ENCODE measurements at regions not wholly inside any gene's neighbourhood (a gene's known extent, or its start where the extent isn't known, plus 50 kb on each side); places are given as distances from the start of the nearest gene placed in this dataset.
"Not testable (repeated sequence)": the region's sequence is repeated elsewhere in the genome, so short reads cannot be mapped to it uniquely, and the experiment has no call there.

DNA sequence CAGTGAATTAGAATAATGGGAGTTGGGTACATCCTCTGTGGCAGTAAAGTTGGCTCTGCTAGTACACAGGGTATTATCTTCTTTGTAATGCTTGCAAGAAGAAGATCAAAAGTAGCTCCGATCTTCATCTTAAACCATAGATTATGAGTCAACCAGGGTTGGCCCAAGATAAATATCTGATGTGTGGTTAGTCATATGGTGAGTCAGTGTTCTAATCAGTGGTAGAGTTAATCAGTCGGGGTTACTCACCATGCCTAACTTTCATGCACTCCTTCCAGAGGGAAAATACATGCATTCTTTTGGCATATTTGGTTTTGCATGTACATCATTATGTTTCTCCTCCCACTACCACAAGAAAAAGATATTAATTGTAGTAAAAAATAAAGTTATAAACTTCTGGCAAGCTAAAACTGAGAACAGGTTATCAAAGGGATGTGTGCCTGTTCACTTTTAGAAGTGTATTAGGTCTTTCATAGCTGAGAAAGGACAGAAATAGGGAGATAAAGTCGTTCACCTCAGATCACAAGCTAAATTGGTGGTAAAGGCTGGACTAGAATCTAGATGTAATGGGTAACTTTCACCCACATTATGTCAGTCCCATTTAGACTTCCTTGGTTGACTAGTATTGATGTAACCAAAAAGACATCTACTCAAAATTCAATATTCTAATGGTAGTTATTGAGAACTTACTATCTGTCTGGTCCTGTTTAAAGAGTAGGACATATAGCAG is 684.4 kb downstream of the IRS1 start:
- no peak for DNase-seq

DNA sequence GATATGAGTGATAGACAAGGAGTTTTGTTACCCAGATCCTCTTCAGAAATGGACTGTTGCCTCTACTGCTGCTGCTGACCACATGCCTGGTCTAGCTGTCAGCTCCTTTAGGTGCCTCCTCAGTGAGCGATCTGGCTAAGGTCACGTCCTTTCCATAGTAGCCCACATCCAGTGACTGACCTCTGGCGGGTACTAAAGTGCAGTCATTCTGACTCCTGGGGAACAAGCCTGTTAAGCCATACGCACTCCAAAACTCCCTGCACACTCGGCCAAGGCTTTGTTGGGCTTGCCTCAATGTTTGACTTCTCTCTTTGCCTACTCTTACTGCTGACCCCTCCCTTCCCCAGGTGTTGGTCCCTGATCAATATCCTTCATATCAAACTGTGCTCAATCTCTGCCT is 685.2 kb downstream of the IRS1 start:
- no peak for DNase-seq

DNA sequence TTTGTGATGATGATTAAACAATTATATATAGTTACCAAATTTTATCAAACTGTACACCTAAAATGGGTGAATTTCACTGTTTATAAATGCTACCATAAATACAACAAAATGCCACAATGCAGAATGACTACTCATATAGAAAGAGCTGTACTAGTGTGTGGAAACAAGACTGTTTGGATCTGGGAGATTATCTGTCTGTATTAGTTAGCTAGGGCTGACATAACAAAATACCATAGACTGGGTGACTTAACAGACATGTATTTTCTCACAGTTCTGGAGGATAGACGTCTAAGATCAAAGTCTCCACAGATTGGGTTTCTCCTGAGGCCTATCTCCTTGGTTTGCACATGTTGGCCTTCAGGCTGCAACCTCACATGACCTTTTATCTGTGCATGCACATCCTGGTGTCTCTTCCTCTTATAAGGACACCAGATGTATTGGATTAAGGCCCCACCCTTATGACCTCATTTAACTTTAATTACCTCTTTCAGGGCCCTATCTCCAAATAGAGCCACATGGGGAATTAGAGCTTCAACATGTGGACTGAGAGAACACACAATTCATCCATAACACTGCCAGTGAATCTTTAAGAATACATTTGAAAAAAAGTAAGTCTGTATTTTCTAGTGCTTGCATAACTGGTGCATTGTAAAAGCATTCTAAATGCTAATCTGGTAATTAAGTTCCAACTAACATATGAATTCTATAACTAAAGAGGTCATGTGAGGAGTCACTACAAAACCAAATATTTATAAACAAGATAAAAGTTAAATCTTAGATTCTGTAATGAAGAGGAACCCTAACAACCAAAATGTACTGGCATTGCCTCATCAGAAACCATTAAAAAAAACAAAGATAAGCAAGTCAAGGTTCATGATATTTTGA is 699.6 kb downstream of the NYAP2 start:
- DNase-seq = no peak

GRCh38 chr2:226095058-226095457 is 695.5 kb downstream of the NYAP2 start:
- no peak for DNase-seq

DNA sequence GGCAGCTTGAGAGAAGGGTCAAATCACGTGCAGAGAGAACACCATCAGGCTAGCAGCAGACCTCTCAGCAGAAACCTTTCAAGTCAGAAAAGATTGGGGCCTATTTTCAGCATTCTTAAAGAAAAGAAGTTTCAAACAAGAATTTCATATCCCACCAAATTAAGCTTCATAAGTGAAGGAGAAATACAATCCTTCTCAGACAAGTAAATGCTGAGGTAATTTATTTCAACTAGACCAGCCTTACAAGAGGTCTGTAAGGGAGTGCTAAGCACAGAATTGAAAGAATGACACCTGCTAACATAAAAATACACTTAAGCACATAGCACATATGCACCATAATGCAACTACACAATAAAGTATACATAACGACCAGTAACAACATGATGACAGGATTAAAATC is 693.9 kb downstream of the NYAP2 start:
- DNase-seq = no peak

DNA sequence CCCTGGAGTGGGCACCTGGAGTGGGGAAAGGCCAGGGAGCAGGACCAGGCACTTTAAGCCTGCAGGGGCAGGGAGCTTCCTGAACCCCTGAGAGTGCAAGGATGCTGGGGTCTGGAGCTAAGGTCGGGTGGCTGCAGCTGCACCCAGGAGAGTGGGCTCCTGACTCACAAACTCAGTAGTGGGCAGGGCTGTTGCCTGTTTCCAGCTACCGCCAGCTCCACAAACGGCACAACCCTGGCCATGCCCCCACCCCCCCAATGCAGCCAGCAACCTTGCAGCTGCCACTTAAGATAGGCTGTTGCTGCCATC is 688.8 kb downstream of the NYAP2 start:
- no peak for DNase-seq

DNA sequence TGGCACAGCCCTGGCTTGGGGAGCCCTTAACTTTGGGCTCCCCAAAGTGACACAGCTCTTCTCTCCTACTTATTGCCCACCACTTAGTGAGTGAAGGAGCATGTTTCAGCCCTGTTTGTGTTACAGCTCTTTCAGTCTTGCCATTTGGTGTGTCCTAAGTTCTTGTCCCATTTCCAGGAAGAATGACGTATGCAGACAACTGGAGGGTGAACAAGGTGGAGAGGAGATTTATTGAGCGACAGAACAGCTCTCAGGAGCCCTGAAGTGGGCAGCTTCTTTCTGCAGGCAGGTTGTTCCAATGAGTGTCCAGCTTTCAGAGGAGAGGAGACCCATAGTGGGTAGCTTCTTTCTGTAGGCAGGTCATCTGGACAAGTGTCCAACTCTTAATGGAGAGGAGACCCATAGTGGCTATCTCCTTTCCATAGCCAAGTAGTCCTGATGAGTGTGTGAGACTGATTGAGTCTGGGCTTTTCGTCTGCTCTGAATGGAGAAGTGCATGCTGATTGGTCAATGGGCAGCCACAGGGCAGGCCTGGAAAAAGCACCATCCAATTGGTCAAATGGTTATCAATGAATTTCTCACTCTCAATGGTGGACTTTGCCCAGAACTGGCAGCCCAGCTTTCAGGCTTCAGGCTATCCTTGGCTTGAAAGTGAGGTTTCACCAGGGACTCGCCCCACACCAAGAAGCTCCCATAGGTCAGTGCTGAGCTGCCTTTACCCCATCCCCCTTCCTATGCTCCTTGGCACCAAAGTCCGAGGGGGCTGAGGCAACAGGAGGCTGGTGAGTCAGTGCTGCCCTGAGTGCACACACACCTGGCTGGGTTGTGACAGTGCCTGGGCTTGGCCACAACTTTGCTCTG is 688.2 kb downstream of the NYAP2 start:
- no peak for DNase-seq

DNA sequence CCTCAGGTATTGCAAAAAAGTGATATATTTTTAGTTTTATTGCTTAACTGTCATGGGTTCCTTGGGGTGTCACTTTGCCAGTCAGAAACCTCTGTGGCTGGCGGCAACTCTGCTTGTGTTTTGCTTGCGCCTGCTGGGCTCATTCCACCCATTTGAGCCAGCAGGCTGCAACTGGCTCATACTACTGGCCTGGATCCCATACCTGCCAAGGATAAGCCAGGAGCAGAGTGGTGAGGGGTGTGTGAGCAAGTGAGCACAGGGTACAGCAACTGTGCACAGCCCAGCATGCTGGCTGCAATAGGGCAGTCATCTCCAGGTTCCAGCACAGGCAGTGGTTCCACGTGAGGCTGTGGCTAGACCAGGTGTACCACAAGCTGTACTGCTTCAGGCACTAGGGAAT is 687.5 kb downstream of the NYAP2 start:
- no peak for DNase-seq

- no peak for DNase-seq
Observed at GRCh38 chr2:226086190-226086589, 686.7 kb downstream of the NYAP2 start.

GRCh38 chr2:226085425-226085824 is 685.9 kb downstream of the NYAP2 start:
- DNase-seq = not testable (repeated sequence)

DNA sequence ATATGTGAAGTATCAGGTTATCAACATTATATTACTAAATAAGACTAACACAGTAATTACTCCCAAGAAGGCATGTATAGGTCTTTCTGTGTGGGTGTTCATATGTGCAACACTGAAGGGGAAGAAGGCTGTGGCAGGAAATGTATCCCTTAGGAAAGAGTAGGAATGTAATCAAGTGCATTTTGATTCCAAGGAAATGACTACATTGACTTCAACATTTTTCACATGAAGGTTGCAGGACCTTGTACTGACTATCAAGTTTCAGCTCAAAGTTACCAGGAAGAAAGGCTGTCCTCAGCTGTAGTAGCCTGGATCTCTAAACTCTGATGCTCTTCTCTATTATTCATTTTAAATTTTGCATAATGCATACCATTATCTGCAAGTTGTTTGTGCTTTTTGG is 680.8 kb downstream of the NYAP2 start:
- DNase-seq = no peak

GRCh38 chr2:226079671-226080181 is 680.2 kb downstream of the NYAP2 start:
- no peak for DNase-seq

DNA sequence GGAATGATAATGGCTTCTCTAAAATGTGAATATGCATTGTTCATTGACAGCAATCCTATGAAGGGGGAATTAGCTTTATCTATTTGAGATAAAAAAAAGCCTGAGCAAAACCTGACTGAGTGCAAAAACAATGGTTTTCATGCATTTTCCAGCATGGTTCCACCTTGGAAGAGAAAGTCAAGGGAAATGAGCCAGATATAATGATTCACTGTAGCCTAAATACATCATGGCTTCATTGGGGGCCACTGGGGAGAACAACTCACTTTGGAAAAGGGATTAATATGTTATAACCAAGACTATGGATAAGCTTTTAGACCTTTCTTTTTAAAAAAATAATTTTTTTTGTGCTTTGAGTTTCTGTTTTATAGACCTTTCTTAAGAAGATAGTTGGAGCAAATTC is 679.7 kb downstream of the NYAP2 start:
- DNase-seq = no peak

GRCh38 chr2:226078666-226079065 is 679.2 kb downstream of the NYAP2 start:
- no peak for DNase-seq

DNA sequence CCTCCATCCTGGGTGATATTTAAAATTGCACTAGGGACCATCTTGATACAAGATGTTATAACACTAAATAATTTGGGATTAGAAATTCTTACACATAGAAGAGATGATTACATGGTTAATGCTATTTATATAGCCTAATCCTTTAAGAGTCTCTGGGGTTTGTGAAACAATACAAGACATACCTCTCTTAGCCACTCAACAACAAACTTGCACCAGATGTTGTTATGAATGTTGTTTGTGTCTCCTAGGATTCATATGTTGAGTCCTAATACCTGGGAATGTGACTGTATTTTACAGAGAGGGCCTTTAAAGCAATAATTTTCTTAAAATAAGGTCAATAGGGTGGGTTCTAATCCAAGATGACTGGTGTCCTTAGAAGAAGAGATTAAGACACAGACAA is 678.3 kb downstream of the NYAP2 start:
- no peak for DNase-seq

DNA sequence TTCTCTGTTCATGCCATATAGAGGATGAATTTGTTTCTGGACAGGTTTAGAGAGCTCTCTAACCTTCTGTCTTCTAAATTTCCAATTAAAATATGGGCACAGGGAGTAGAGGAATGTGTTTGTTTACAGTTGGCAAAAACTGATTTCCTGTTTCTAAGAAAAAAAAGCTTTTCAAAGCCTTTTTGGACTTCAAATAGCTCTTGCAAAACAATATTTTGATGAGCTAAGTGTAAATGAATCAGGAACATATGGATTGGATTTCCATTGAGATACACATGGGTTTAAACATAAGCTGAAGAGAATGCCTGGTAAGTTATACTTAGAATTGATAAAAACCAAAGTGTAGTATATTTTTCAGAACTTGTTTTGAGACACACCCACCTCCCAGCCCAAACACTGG is 677.5 kb downstream of the NYAP2 start:
- no peak for DNase-seq

- no peak for DNase-seq
Observed at GRCh38 chr2:226076529-226076928, 677.0 kb downstream of the NYAP2 start.

DNA sequence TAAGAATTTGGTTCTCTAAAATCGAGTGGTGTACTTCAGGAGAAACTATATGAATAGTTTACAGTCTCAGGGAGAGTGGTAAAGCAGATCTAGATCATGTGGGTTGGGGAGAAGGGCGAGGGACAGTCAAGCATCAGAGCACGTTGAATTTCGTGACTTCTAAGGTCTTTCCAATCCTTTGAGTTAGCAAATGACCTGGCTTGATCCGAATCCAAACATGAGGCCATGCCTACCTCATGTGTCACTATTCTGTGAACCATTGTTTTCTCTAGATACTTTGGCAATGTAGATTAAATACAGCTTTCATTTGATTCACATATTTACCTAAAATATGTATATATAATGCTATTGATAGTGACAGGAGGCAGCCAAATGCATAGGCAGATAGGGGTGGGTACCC is 674.9 kb downstream of the NYAP2 start:
- DNase-seq = no peak

- DNase-seq = no peak
Observed at GRCh38 chr2:226073496-226074160, 674.1 kb downstream of the NYAP2 start.

DNA sequence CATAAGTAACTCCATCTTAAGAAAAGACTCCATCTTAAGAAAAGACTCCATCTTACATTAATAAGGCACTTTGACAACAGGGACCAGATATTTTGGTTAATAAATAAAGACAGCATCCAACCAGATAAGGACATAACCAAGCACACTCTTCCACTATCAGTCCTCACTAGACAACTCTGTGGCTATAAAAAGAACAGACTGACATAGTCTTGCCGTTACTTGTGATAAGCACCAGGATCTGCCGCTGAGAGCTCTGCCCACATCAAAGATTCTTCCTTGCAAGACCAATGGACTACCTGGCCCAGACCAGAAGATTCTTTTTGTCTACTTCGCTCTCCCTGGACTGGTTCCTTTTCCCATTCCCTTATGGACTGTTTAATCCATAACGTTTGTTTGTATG is 667.4 kb downstream of the NYAP2 start:
- DNase-seq = no peak

DNA sequence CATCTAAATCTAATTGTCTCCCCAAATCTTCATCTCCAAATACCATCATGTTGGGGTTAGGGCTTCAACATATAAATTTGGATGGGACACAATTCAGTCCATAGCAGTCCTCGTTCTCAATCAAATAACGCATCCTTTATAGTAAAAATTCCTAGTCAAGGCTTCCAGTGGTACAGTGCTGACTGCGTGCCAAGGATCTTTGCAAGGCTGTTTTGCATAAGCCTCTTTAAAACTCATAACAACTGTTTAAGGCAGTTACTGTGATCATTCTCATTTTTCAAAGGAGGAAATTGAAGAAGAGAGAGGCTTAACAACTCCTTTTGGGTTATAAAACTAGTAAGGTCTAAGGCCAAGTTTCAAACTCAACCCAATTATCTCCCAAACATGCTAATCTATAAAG is 666.9 kb downstream of the NYAP2 start:
- no peak for DNase-seq

DNA sequence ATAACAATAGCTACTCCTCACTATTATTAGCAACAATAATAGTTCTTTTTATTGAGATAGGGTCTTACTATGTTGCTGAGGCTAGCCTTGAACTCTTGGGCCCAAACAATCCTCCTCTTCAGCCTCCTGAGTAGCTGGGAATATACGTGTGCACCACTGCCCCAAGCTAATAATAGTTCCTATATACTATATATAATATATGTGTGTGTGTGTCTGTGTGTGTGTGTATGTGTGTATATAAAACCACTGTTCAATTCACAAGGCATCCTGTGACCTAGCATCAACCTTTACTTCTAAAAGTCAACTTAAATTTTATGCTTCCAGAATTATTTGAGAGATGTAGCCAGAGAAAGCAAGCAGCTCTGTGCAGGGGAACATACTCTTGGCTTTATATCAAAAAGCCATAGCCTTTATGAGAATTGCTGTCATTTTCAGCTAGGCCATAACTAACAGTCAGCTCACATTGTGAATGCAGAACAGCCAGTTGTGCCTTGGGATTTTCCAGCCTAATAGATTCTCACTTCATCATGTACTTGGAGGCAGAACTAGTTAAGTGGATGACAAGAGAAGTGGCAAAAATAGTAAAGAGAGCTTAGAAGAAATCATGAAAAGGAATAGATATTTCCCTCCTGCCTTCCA is 665.5 kb downstream of the NYAP2 start:
- DNase-seq = no peak

All from GDM1 (cell line).